ENCODE measurements at regions not wholly inside any gene's neighbourhood (a gene's known extent, or its start where the extent isn't known, plus 50 kb on each side); places are given as distances from the start of the nearest gene placed in this dataset.

DNA sequence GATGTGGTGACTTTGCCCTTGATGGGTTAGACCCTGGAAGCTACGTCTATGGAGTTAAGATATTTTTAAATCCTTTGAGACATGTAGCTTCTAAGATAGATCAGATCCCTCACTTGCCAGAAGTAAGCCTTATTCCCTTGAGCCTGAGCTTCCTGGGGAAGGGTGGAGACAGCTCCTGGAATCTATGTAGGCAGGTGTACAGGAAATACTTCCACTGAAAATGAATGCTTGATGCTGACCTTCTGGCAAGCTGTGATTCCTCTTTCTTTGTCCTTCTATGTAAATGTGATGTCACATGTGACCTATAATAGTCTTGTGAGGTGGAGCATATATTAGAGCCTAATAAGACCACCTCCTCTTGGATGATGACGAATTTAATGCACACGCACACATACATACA lies 1152.0 kb upstream of the ACO1 start:
- Histone ChIP-seq H3K9ac (ENCODE audit: insufficient read depth, low read depth, low read length) (no peak overlapping the region), H3K27me3 (ENCODE audit: control insufficient read depth in 1 of 2, insufficient read depth in 2 of 2, low read length in 2 of 2) (no peaks in the 10 kb centered on the region), H3K4me1 (ENCODE audit: insufficient read depth, low read length) (no peaks in the 10 kb centered on the region), H3K27ac (ENCODE audit: extremely low read length, insufficient read depth, low read length) (no peak overlapping the region), H3K36me3 (replicated peaks in 1 of 2; ENCODE audit: control insufficient read depth in 1 of 2, insufficient read depth in 2 of 2, low read length in 2 of 2) (no peaks in the 10 kb centered on the region), H3K79me2 (ENCODE audit: insufficient read depth, low read length) (no peaks in the 10 kb centered on the region), H3K4me2 (ENCODE audit: low read depth, low read length) (no peak overlapping the region), H4K20me1 (ENCODE audit: insufficient read depth, low read length) (no peaks in the 10 kb centered on the region), H2AFZ (ENCODE audit: low read length) (no peak overlapping the region), H3K9me3 (ENCODE audit: low read length) (no peaks in the 10 kb centered on the region), H3K4me3 (replicated peaks in 1 of 3; ENCODE audit: insufficient read depth in 1 of 3, low read depth in 2 of 3, low read length in 3 of 3) (no peak overlapping the region)
- in situ Hi-C loops (cut with HindIII; ENCODE audit: extremely low pct_ligation_motif_present, low pct_unique_long_range_greater_than_20kb) (no loop called here), intact Hi-C loops (cut with micrococcal nuclease; ENCODE audit: unreplicated experiment) (no loop called here)
- DNase-seq (ENCODE audit: low spot score) (no peak), ATAC-seq (no peak), FAIRE-seq (no peak)
- ChIA-PET CTCF (ENCODE audit: low intra/inter-chr PET ratio, low total read pairs) (no interaction called here), POLR2A (no interaction called here)
- TF ChIP-seq ZNF781 (CRISPR knock-in tag; IDR thresholded peaks at IDR 0.05; ENCODE audit: borderline replicate concordance, not compliant biosample characterization), result no peak
- peak; percentile 59; the same call in 1 of the 2 replicates for TF ChIP-seq CREB1 (IDR thresholded peaks at IDR 0.05)
- no peak for TF ChIP-seq CREB1 (CRISPR knock-in tag; IDR thresholded peaks at IDR 0.05)
- 15% methylated on average over 3 of the region's 3 CpGs for WGBS (ENCODE audit: low lambda C conversion rate)
- BruUV-seq (replicated peaks), result no TSS peak

DNA sequence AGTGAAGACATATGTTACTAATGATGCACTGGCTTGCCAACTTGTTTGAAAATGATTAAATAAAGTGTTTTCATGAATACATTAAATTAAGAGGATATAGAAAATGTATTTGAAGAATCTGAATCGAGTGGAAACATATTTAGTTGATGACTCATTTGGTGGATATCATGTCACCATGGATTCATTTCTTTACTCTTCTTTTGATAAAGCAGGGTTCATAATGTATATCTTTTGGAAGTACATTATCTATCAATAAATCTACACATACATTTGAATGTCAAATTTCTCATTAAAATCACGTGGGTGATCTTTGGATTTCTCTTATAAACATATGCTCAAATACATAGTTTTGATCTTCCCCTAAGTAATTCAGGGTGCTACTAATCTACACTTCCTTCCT lies 1148.1 kb upstream of the ACO1 start:
- no peaks in the 10 kb centered on the region for H3K9me3 ChIP-seq (ENCODE audit: low read length)
- no peak overlapping the region for H3K4me2 ChIP-seq (ENCODE audit: low read depth, low read length)
- ATAC-seq, result no peak
- no TSS peak for BruUV-seq (replicated peaks)
- no peak overlapping the region for H3K27ac ChIP-seq (ENCODE audit: extremely low read length, insufficient read depth, low read length)
- in situ Hi-C loops (cut with HindIII; ENCODE audit: extremely low pct_ligation_motif_present, low pct_unique_long_range_greater_than_20kb) (no loop called here), intact Hi-C loops (cut with micrococcal nuclease; ENCODE audit: unreplicated experiment) (no loop called here)
- no peaks in the 10 kb centered on the region for H3K4me1 ChIP-seq (ENCODE audit: insufficient read depth, low read length)
- 0% methylated on average over 2 of the region's 2 CpGs for WGBS (ENCODE audit: low lambda C conversion rate)
- H4K20me1 ChIP-seq (ENCODE audit: insufficient read depth, low read length), result no peaks in the 10 kb centered on the region
- H3K27me3 ChIP-seq (ENCODE audit: control insufficient read depth in 1 of 2, insufficient read depth in 2 of 2, low read length in 2 of 2), result no peaks in the 10 kb centered on the region
- H3K9ac ChIP-seq (ENCODE audit: insufficient read depth, low read depth, low read length), result no peak overlapping the region
- DNase-seq (ENCODE audit: low spot score), result no peak
- no peaks in the 10 kb centered on the region for H3K36me3 ChIP-seq (replicated peaks in 1 of 2; ENCODE audit: control insufficient read depth in 1 of 2, insufficient read depth in 2 of 2, low read length in 2 of 2)
- no peak overlapping the region for H2AFZ ChIP-seq (ENCODE audit: low read length)
- H3K4me3 ChIP-seq (replicated peaks in 1 of 3; ENCODE audit: insufficient read depth in 1 of 3, low read depth in 2 of 3, low read length in 3 of 3), result no peak overlapping the region
- FAIRE-seq, result no peak
- POLR2A ChIA-PET, result no interaction called here
- no peaks in the 10 kb centered on the region for H3K79me2 ChIP-seq (ENCODE audit: insufficient read depth, low read length)
- CTCF ChIA-PET (ENCODE audit: low intra/inter-chr PET ratio, low total read pairs), result no interaction called here
- no peak for TF ChIP-seq U2AF2 (IDR thresholded peaks at IDR 0.05; ENCODE audit: low read depth, low read length)
- TF ChIP-seq CHD4 (IDR thresholded peaks at IDR 0.05; ENCODE audit: borderline replicate concordance, low read length), result no peak
- TF ChIP-seq ELF4 (CRISPR knock-in tag; IDR thresholded peaks at IDR 0.05; ENCODE audit: borderline replicate concordance), result no peak
- TF ChIP-seq ATF7 (IDR thresholded peaks at IDR 0.05), result no peak
- TF ChIP-seq ATF7 (CRISPR knock-in tag; IDR thresholded peaks at IDR 0.05), result no peak
- TF ChIP-seq HBP1 (CRISPR knock-in tag; IDR thresholded peaks at IDR 0.05; ENCODE audit: low read depth), result no peak
- TF ChIP-seq SNAPC2 (CRISPR knock-in tag; IDR thresholded peaks at IDR 0.05), result no peak
- no peak for TF ChIP-seq ZNF570 (CRISPR knock-in tag; IDR thresholded peaks at IDR 0.05; ENCODE audit: borderline replicate concordance)
- TF ChIP-seq ZNF256 (CRISPR knock-in tag; conservative IDR thresholded peaks at IDR 0.05), result no peak
- TF ChIP-seq, protein P1, sequence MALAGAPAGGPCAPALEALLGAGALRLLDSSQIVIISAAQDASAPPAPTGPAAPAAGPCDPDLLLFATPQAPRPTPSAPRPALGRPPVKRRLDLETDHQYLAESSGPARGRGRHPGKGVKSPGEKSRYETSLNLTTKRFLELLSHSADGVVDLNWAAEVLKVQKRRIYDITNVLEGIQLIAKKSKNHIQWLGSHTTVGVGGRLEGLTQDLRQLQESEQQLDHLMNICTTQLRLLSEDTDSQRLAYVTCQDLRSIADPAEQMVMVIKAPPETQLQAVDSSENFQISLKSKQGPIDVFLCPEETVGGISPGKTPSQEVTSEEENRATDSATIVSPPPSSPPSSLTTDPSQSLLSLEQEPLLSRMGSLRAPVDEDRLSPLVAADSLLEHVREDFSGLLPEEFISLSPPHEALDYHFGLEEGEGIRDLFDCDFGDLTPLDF (CRISPR knock-in tag; IDR thresholded peaks at IDR 0.05), result no peak
- TF ChIP-seq ARNT (IDR thresholded peaks at IDR 0.05), result no peak
- TF ChIP-seq, protein P2, sequence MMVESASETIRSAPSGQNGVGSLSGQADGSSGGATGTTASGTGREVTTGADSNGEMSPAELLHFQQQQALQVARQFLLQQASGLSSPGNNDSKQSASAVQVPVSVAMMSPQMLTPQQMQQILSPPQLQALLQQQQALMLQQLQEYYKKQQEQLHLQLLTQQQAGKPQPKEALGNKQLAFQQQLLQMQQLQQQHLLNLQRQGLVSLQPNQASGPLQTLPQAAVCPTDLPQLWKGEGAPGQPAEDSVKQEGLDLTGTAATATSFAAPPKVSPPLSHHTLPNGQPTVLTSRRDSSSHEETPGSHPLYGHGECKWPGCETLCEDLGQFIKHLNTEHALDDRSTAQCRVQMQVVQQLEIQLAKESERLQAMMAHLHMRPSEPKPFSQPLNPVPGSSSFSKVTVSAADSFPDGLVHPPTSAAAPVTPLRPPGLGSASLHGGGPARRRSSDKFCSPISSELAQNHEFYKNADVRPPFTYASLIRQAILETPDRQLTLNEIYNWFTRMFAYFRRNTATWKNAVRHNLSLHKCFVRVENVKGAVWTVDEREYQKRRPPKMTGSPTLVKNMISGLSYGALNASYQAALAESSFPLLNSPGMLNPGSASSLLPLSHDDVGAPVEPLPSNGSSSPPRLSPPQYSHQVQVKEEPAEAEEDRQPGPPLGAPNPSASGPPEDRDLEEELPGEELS (CRISPR knock-in tag; IDR thresholded peaks at IDR 0.05), result no peak
- no peak for TF ChIP-seq ELF1 (CRISPR knock-in tag; IDR thresholded peaks at IDR 0.05)
- TF ChIP-seq TBX3 (IDR thresholded peaks at IDR 0.05; ENCODE audit: borderline replicate concordance), result no peak
